K562 (cell line): ENCODE measurements at regions not wholly inside any gene's neighbourhood (a gene's known extent, or its start where the extent isn't known, plus 50 kb on each side); places are given as distances from the start of the nearest gene placed in this dataset.

ENCODE experiments used
- ATAC-seq: fragments of 200-7000 bp; cut with Tn5 transposase; 3 replicates; pipeline ENCODE4 v1.9.1; 2020; ENCODE audit warnings: moderate library complexity
- BruUV-seq: library from RNA; stranded (reverse); fragments of 400-500 nt; replicated peaks from 2 replicates; lab custom pipeline; 2021; lab: Mats Ljungman, UMichigan
- CTCF ChIA-PET: fragments of 300-600 bp; formaldehyde crosslinking; extraction: SDS; loops from one replicate; lab custom pipeline; 2021; ENCODE audit warnings: low intra/inter-chr PET ratio; lab: Yijun Ruan, JAX
- POLR2A ChIA-PET: fragments of 300-600, 350-650 bp; sonication (Branson Sonifier 250); formaldehyde crosslinking; extraction: SDS; loops from one replicate; lab custom pipeline; 2021; ENCODE audit warnings: antibody characterized with exemption, inconsistent platforms; lab: Yijun Ruan, JAX
- DNase-seq, 4 experiments: peaks; one replicate each; pipeline versions ENCODE4 v3.0.0 to v3.0.0-alpha.2; 2011 to 2018; ENCODE audit warnings: low spot score in 3 of 4, mixed read lengths in 3 of 4; ENCODE audit errors: extremely low read depth in 1 of 4
- FAIRE-seq: peaks from 2 replicates; lab custom pipeline; 2011; peaks lifted over from hg19 to GRCh38; lab: Jason Lieb, UNC
- H2AFZ ChIP-seq: 2 replicates; pipeline ENCODE4 v1.6.0; 2011; ENCODE audit warnings: low read depth, low read length, control low read depth, inconsistent platforms
- H3K27ac ChIP-seq: fragments of 200-600 bp; 3 replicates; pipeline ENCODE4 v1.8.0; 2011; ENCODE audit warnings: low read depth, mild to moderate bottlenecking, control low read depth, inconsistent platforms, low read length, moderate library complexity, mixed read lengths; ENCODE audit errors: extremely low read depth
- H3K27me3 ChIP-seq, 2 experiments: fragments of 300-600 bp in 1 of 2; 2 replicates in 1 of 2; 3 replicates in 1 of 2; pipeline versions ENCODE4 v1.6.0 to v1.8.0; 2011; ENCODE audit warnings: inconsistent platforms in 2 of 2, low read length in 2 of 2, mild to moderate bottlenecking in 1 of 2, mixed read lengths in 1 of 2, moderate library complexity in 1 of 2; ENCODE audit not compliant: control insufficient read depth in 2 of 2, insufficient read depth in 2 of 2
- H3K36me3 ChIP-seq: fragments of 300-600 bp; 3 replicates; pipeline ENCODE4 v1.8.0; 2011; ENCODE audit warnings: mild to moderate bottlenecking, low read length, inconsistent platforms; ENCODE audit not compliant: control insufficient read depth, insufficient read depth
- H3K4me1 ChIP-seq, 2 experiments: fragments of 200-600 bp in 1 of 2; replicated peaks in 1 of 2; 2 replicates in 1 of 2; 3 replicates in 1 of 2; pipeline versions ENCODE4 v1.5.1 to v1.8.0; 2011; ENCODE audit warnings: inconsistent platforms in 2 of 2, low read length in 2 of 2, mild to moderate bottlenecking in 1 of 2, mixed read lengths in 1 of 2, moderate library complexity in 1 of 2; ENCODE audit not compliant: control insufficient read depth in 2 of 2, insufficient read depth in 2 of 2
- H3K4me2 ChIP-seq: 2 replicates; pipeline ENCODE4 v1.6.1; 2011; ENCODE audit warnings: low read length, control low read depth, inconsistent platforms, mixed read lengths; ENCODE audit not compliant: insufficient read depth
- H3K4me3 ChIP-seq: fragments of 200-600 bp; sonication (generic), shearing (Covaris generic); 2 replicates; pipeline ENCODE4 v1.5.1; 2016; ENCODE audit warnings: control low read depth, inconsistent platforms
- H3K79me2 ChIP-seq: fragments of 200-600 bp; 3 replicates; pipeline ENCODE4 v1.8.0; 2011; ENCODE audit warnings: low read length, inconsistent platforms; ENCODE audit not compliant: control insufficient read depth, insufficient read depth
- H3K9ac ChIP-seq, 2 experiments: 2 replicates each; pipeline versions ENCODE4 v1.6.0 to v1.6.1; 2011; ENCODE audit warnings: low read depth in 2 of 2, low read length in 2 of 2, control low read depth in 1 of 2, inconsistent platforms in 1 of 2, mild to moderate bottlenecking in 1 of 2, mixed read lengths in 1 of 2; ENCODE audit not compliant: insufficient read depth in 1 of 2
- H3K9me1 ChIP-seq: one replicate; pipeline ENCODE4 v1.6.0; 2011; ENCODE audit warnings: inconsistent platforms, mild to moderate bottlenecking, low read length, moderate library complexity; ENCODE audit not compliant: control insufficient read depth, insufficient read depth
- H3K9me3 ChIP-seq: replicated peaks from 2 replicates; pipeline ENCODE4 v1.5.1; 2011; ENCODE audit warnings: low read depth, low read length, inconsistent platforms; ENCODE audit not compliant: control insufficient read depth, insufficient read depth
- H4K20me1 ChIP-seq: replicated peaks from 2 replicates; pipeline ENCODE4 v1.6.1; 2011; ENCODE audit warnings: low read length, inconsistent platforms, mixed read lengths; ENCODE audit not compliant: control insufficient read depth, insufficient read depth
- ARNT ChIP-seq, 2 experiments: fragments of 450-650 bp; IDR thresholded peaks; 2 replicates each; pipeline ENCODE4 v1.6.1; 2016; ENCODE audit warnings: mild to moderate bottlenecking in 1 of 2
- C11orf30 ChIP-seq: fragments of 450-650 bp; IDR thresholded peaks from 2 replicates; pipeline ENCODE4 v1.6.1; 2016; ENCODE audit warnings: low read depth, mild to moderate bottlenecking
- CAMTA2 ChIP-seq: fragments of 250-450 bp; sonication (Bioruptor Pico); conservative IDR thresholded peaks from 2 replicates; pipeline ENCODE4 v1.5.1; 2022
- CBX1 ChIP-seq: sonication (generic); IDR thresholded peaks from 2 replicates; pipeline ENCODE4 v1.6.1; 2016; ENCODE audit warnings: antibody characterized with exemption, low read depth, mild to moderate bottlenecking
- FOXK1 ChIP-seq: sonication (generic); formaldehyde crosslinking; IDR thresholded peaks from 2 replicates; pipeline ENCODE4 v1.8.0; 2022; ENCODE audit warnings: missing genetic modification reagents, mild to moderate bottlenecking, borderline replicate concordance
- GTF2E2 ChIP-seq: fragments of 200-800 bp; sonication (Bioruptor generic); IDR thresholded peaks from 2 replicates; pipeline ENCODE4 v1.6.1; 2016; ENCODE audit warnings: missing genetic modification characterization, missing compliant biosample characterization
- HCFC1 ChIP-seq: IDR thresholded peaks from 2 replicates; pipeline ENCODE4 v1.6.1; 2012; ENCODE audit warnings: low read depth, low read length, improper control_type of control experiment
- HMGN3 ChIP-seq: IDR thresholded peaks from 2 replicates; pipeline ENCODE4 v1.6.1; 2011; ENCODE audit warnings: borderline replicate concordance, low read depth, mild to moderate bottlenecking, mixed read lengths, low read length; ENCODE audit not compliant: insufficient read length; ENCODE audit errors: extremely low read depth
- MAFG ChIP-seq: fragments of 450-650 bp; conservative IDR thresholded peaks from 2 replicates; pipeline ENCODE4 v1.6.1; 2016; ENCODE audit warnings: missing genetic modification characterization, missing compliant biosample characterization
- NFE2 ChIP-seq: IDR thresholded peaks from 2 replicates; pipeline ENCODE4 v1.6.1; 2014; ENCODE audit warnings: antibody characterized with exemption, low read depth
- SRSF9 ChIP-seq: fragments of 200-400 bp; formaldehyde crosslinking; IDR thresholded peaks from 2 replicates; pipeline ENCODE4 v1.6.1; 2017; ENCODE audit warnings: low read depth, low read length, borderline replicate concordance
- TARDBP ChIP-seq: fragments of 450-650 bp; IDR thresholded peaks from 2 replicates; pipeline ENCODE4 v1.6.1; 2016
- TFAM ChIP-seq: fragments of 250-450 bp; sonication (Bioruptor Pico); conservative IDR thresholded peaks from 2 replicates; pipeline ENCODE4 v1.5.0; 2021; ENCODE audit warnings: mild to moderate bottlenecking, moderate library complexity
- ZKSCAN1 ChIP-seq: fragments of 150-350 bp; IDR thresholded peaks from 2 replicates; pipeline ENCODE4 v1.6.1; 2016; ENCODE audit warnings: low read depth, low read length
- ZNF316 ChIP-seq: fragments of 450-650 bp; IDR thresholded peaks from 2 replicates; pipeline ENCODE4 v1.6.1; 2016
- ZNF408 ChIP-seq: fragments of 250-450 bp; sonication (Bioruptor Pico); IDR thresholded peaks from 2 replicates; pipeline ENCODE4 v1.4.0; 2020; ENCODE audit warnings: low read depth, mild to moderate bottlenecking, moderate library complexity
- WGBS: fragments of 100-300 bp; shearing (Covaris generic); methylation state at CpG from one replicate; pipeline ENCODE4 v1.1.6; 2016; ENCODE audit warnings: low coverage, mixed read lengths; ENCODE audit not compliant: insufficient coverage; ENCODE audit errors: missing lambda C conversion rate; 5-methylcytosine and 5-hydroxymethylcytosine counted together
- in situ Hi-C: fragments of 300-500 bp; cut with MboI; formaldehyde crosslinking; loops from 4 replicates; pipeline ENCODE4 v1.15.0; 2018; ENCODE audit warnings: inconsistent platforms, mixed read lengths
- intact Hi-C: fragments of 100-400 bp; cut with micrococcal nuclease; formaldehyde crosslinking; loops from 2 replicates; pipeline ENCODE4 v1.14.2; 2022
- TF ChIP-seq, protein P1 (sequence below): fragments of 250-450 bp; sonication (Bioruptor Pico); IDR thresholded peaks from 2 replicates; pipeline ENCODE4 v1.5.0; 2021; ENCODE audit warnings: mild to moderate bottlenecking, moderate library complexity
- TF ChIP-seq, protein P2 (sequence below): sonication (generic); formaldehyde crosslinking; IDR thresholded peaks from 2 replicates; pipeline ENCODE4 v1.8.0; 2022; ENCODE audit warnings: missing genetic modification reagents, mild to moderate bottlenecking, moderate library complexity, borderline replicate concordance
- TF ChIP-seq, protein P3 (sequence below): fragments of 200-800 bp; sonication (Bioruptor generic); IDR thresholded peaks from 2 replicates; pipeline ENCODE4 v1.6.1; 2017; ENCODE audit warnings: missing genetic modification characterization, missing compliant biosample characterization

DNA sequence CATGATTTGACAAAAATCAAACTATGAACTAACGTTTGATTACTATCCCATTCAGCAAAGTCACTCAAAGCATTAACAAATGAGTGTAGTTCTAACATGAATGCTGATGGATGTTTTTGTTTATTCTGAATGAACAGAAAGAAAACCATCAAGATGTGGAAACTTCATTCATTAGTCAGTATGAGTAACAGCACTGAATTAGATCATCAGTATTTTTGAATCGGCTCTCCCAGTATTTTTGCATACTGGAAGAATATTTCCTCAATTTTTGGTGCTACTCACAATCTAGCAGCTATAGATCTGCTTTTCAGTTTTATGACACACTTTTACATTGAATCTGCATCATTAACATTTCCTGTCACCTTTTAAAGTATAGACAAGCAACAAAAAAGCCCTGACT is 63.8 kb upstream of the CD83 start:
- intact Hi-C loops, result no loop called here
- CTCF ChIA-PET, result no interaction called here
- no peak for TF ChIP-seq CBX1
- no peak for TF ChIP-seq SRSF9
- TF ChIP-seq FOXK1, result no peak
- peak; percentile 18; the same call in 1 of the 2 replicates for TF ChIP-seq NFE2
- TF ChIP-seq ZNF316, result peak; percentile 55; the same call in 1 of the 2 replicates
- no peak for TF ChIP-seq TARDBP
- TF ChIP-seq ZKSCAN1, result no peak
- TF ChIP-seq ARNT (IDR thresholded peaks at IDR 0.05), result no peak
- TF ChIP-seq C11orf30, result 0 out of 2 replicates have a peak, but pooled peaks have one; percentile 15
- TF ChIP-seq ZNF408, result no peak
- TF ChIP-seq MAFG (tag), result peak; percentile 33; the same call in 1 of the 2 replicates
- TF ChIP-seq GTF2E2, result no peak
- TF ChIP-seq CAMTA2 (CRISPR knock-in tag), result no peak
- no peak for TF ChIP-seq TFAM (CRISPR knock-in tag)
- no peak for TF ChIP-seq HCFC1
- TF ChIP-seq, protein P1, sequence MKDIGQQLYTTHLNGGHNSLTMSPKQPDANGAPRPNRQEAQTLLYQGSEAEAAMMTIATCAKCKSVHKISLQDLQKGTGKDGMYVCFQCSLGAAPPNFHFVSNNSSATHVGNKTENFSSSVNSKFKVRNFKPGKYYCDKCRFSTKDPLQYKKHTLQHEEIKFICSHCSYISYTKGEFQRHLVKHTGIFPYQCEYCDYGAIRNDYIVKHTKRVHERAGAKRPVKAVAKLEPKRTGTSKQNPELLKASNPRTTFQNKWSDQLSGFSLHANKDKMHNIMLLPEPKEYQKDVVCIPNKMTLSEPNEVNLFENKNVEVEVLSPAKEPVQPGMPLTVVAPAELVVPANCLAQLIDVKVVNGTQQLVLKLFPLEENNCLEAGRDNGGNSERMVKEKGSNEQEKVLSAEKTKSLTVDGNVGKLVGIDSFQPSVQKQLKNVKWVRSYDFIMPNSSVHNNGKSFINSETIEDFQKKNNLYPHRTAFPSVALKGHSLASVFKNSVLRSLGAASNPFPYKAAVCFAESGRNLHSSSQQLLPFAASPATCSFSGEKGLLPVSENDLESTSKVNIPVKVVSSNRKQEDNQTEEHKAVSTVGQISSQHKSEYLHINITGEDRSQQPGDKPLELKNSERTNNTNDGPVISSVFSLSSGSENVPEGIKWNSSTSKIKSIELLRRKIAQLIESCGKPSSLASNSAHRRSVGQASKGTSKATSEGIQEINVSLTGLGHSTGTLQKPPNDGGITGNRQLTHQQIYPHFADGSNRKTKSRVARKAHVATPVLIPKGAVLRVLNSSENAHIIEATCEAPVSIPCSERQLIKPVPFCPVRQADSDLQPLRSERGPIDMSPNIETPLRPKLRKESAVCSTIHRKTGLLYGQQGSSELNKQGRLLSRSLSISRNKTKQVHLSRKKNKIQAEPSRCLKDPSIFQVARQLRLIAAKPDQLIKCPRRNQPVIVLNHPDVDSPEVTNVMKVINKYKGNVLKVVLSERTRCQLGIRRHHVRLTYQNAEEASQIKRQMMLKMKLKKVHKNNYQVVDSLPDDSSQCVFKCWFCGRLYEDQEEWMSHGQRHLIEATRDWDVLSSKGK, result no peak
- TF ChIP-seq HMGN3, result no peak
- TF ChIP-seq, protein P2, sequence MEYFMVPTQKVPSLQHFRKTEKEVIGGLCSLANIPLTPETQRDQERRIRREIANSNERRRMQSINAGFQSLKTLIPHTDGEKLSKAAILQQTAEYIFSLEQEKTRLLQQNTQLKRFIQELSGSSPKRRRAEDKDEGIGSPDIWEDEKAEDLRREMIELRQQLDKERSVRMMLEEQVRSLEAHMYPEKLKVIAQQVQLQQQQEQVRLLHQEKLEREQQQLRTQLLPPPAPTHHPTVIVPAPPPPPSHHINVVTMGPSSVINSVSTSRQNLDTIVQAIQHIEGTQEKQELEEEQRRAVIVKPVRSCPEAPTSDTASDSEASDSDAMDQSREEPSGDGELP, result no peak
- TF ChIP-seq, protein P3, sequence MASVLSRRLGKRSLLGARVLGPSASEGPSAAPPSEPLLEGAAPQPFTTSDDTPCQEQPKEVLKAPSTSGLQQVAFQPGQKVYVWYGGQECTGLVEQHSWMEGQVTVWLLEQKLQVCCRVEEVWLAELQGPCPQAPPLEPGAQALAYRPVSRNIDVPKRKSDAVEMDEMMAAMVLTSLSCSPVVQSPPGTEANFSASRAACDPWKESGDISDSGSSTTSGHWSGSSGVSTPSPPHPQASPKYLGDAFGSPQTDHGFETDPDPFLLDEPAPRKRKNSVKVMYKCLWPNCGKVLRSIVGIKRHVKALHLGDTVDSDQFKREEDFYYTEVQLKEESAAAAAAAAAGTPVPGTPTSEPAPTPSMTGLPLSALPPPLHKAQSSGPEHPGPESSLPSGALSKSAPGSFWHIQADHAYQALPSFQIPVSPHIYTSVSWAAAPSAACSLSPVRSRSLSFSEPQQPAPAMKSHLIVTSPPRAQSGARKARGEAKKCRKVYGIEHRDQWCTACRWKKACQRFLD (CRISPR knock-in tag), result no peak

More for the DNA sequence above, 63.8 kb upstream of the CD83 start:
- H3K9me3 ChIP-seq, result no peaks in the 10 kb centered on the region
- H3K27me3 ChIP-seq, result no peaks in the 10 kb centered on the region
- WGBS, result 26% methylated on average over 2 of the region's 2 CpGs
- no peaks in the 10 kb centered on the region for H4K20me1 ChIP-seq
- POLR2A ChIA-PET, result interaction anchor here (0.7 to 1.7 kb wide), 4 partner anchors 13 to 287 kb away, joined by 3 to 5 read pairs (median 3); partner anchors contain the start of gene RNF182
- H2AFZ ChIP-seq, result no peak overlapping the region
- H3K4me3 ChIP-seq, result no peak overlapping the region
- FAIRE-seq, result no peak
- in situ Hi-C loops, result no loop called here
- H3K79me2 ChIP-seq, result no peaks in the 10 kb centered on the region
- H3K4me1 ChIP-seq, result no peaks in the 10 kb centered on the region; a peak in 1 of 5 replicates
- no peak for DNase-seq
- no TSS peak for BruUV-seq
- no peak overlapping the region for H3K9ac ChIP-seq
- ATAC-seq, result no peak
- H3K36me3 ChIP-seq, result no peaks in the 10 kb centered on the region
- no peak overlapping the region for H3K27ac ChIP-seq
- H3K4me2 ChIP-seq, result no peak overlapping the region
- H3K9me1 ChIP-seq, result no peaks in the 10 kb centered on the region
